ENCODE measurements at regions not wholly inside any gene's neighbourhood (a gene's known extent, or its start where the extent isn't known, plus 50 kb on each side); places are given as distances from the start of the nearest gene placed in this dataset.
"Not testable (repeated sequence)": the region's sequence is repeated elsewhere in the genome, so short reads cannot be mapped to it uniquely, and the experiment has no call there.

GRCh38 chr11:50298182-50298988 is 265.7 kb downstream of the OR4C45 start:
- Mint-ChIP-seq H3K27ac (no peak overlapping the region), H3K4me1 (ENCODE audit: low read depth) (no peaks in the 10 kb centered on the region), H3K4me3 (no peak overlapping the region), H3K36me3 (ENCODE audit: low read depth) (no peaks in the 10 kb centered on the region), H3K27me3 (ENCODE audit: low read depth) (no peaks in the 10 kb centered on the region), H3K9me3 (peaks cover 20% of the 10 kb centered on the region)
- DNase-seq (ENCODE audit: low spot score), result no peak

GRCh38 chr11:50330723-50331122 is 298.0 kb downstream of the OR4C45 start:
- peaks cover 63% of the 10 kb centered on the region for H3K9me3 Mint-ChIP-seq
- not testable (repeated sequence) for DNase-seq (ENCODE audit: low spot score); H3K4me3 Mint-ChIP-seq; H3K27me3 Mint-ChIP-seq (ENCODE audit: low read depth); H3K36me3 Mint-ChIP-seq (ENCODE audit: low read depth); H3K4me1 Mint-ChIP-seq (ENCODE audit: low read depth); H3K27ac Mint-ChIP-seq

GRCh38 chr11:50333861-50334260 is 301.2 kb downstream of the OR4C45 start:
- H3K4me1 Mint-ChIP-seq (ENCODE audit: low read depth), result no peaks in the 10 kb centered on the region
- H3K9me3 Mint-ChIP-seq, result peaks cover 59% of the 10 kb centered on the region
- no peaks in the 10 kb centered on the region for H3K27me3 Mint-ChIP-seq (ENCODE audit: low read depth)
- no peaks in the 10 kb centered on the region for H3K36me3 Mint-ChIP-seq (ENCODE audit: low read depth)
- H3K27ac Mint-ChIP-seq, result no peak overlapping the region
- H3K4me3 Mint-ChIP-seq, result no peak overlapping the region
- no peak for DNase-seq (ENCODE audit: low spot score)

GRCh38 chr11:50337432-50337831 is 304.8 kb downstream of the OR4C45 start:
- peaks cover 57% of the 10 kb centered on the region for H3K9me3 Mint-ChIP-seq
- H3K4me1 Mint-ChIP-seq (ENCODE audit: low read depth); DNase-seq (ENCODE audit: low spot score); H3K27me3 Mint-ChIP-seq (ENCODE audit: low read depth); H3K36me3 Mint-ChIP-seq (ENCODE audit: low read depth); H3K4me3 Mint-ChIP-seq; H3K27ac Mint-ChIP-seq: not testable (repeated sequence)

- not testable (repeated sequence) for H3K27ac Mint-ChIP-seq; H3K9me3 Mint-ChIP-seq; H3K27me3 Mint-ChIP-seq (ENCODE audit: low read depth); DNase-seq (ENCODE audit: low spot score); H3K36me3 Mint-ChIP-seq (ENCODE audit: low read depth); H3K4me1 Mint-ChIP-seq (ENCODE audit: low read depth); H3K4me3 Mint-ChIP-seq
Observed at GRCh38 chr11:50348018-50348417, 315.3 kb downstream of the OR4C45 start.

- no peaks in the 10 kb centered on the region for H3K4me1 Mint-ChIP-seq (ENCODE audit: low read depth)
- H3K9me3 Mint-ChIP-seq, result peaks cover 36% of the 10 kb centered on the region
- no peak overlapping the region for H3K27ac Mint-ChIP-seq
Observed at GRCh38 chr11:50379484-50379883, 346.8 kb downstream of the OR4C45 start.

GRCh38 chr11:50394017-50394416 is 361.3 kb downstream of the OR4C45 start:
- H3K36me3 Mint-ChIP-seq (ENCODE audit: low read depth), result no peaks in the 10 kb centered on the region
- no peaks in the 10 kb centered on the region for H3K27me3 Mint-ChIP-seq (ENCODE audit: low read depth)
- no peaks in the 10 kb centered on the region for H3K4me1 Mint-ChIP-seq (ENCODE audit: low read depth)
- no peak overlapping the region for H3K4me3 Mint-ChIP-seq
- no peak overlapping the region for H3K27ac Mint-ChIP-seq
- peaks cover 48% of the 10 kb centered on the region for H3K9me3 Mint-ChIP-seq
- no peak for DNase-seq (ENCODE audit: low spot score)

More at GRCh38 chr11:50379484-50379883, 346.8 kb downstream of the OR4C45 start:
- H3K27me3 Mint-ChIP-seq (ENCODE audit: low read depth), result no peaks in the 10 kb centered on the region
- no peaks in the 10 kb centered on the region for H3K36me3 Mint-ChIP-seq (ENCODE audit: low read depth)
- no peak for DNase-seq (ENCODE audit: low spot score)
- no peak overlapping the region for H3K4me3 Mint-ChIP-seq

GRCh38 chr11:50412832-50413231 is 380.2 kb downstream of the OR4C45 start:
- peaks cover 56% of the 10 kb centered on the region for H3K9me3 Mint-ChIP-seq
- no peaks in the 10 kb centered on the region for H3K36me3 Mint-ChIP-seq (ENCODE audit: low read depth)
- H3K4me3 Mint-ChIP-seq, result no peak overlapping the region
- DNase-seq (ENCODE audit: low spot score), result no peak
- no peak overlapping the region for H3K27ac Mint-ChIP-seq
- H3K27me3 Mint-ChIP-seq (ENCODE audit: low read depth), result no peaks in the 10 kb centered on the region
- no peaks in the 10 kb centered on the region for H3K4me1 Mint-ChIP-seq (ENCODE audit: low read depth)

- no peak for DNase-seq (ENCODE audit: low spot score)
- no peaks in the 10 kb centered on the region for H3K36me3 Mint-ChIP-seq (ENCODE audit: low read depth)
- H3K9me3 Mint-ChIP-seq, result peaks cover 43% of the 10 kb centered on the region
- no peaks in the 10 kb centered on the region for H3K27me3 Mint-ChIP-seq (ENCODE audit: low read depth)
- no peak overlapping the region for H3K27ac Mint-ChIP-seq
- no peaks in the 10 kb centered on the region for H3K4me1 Mint-ChIP-seq (ENCODE audit: low read depth)
- no peak overlapping the region for H3K4me3 Mint-ChIP-seq
Observed at GRCh38 chr11:50423208-50423607, 390.5 kb downstream of the OR4C45 start.
